Smooth muscle cell of the brain vasculature (primary cell): ENCODE measurements at regions not wholly inside any gene's neighbourhood (a gene's known extent, or its start where the extent isn't known, plus 50 kb on each side); places are given as distances from the start of the nearest gene placed in this dataset.
"Not testable (repeated sequence)": the region's sequence is repeated elsewhere in the genome, so short reads cannot be mapped to it uniquely, and the experiment has no call there.

Experiments used
- DNase-seq: peaks from one replicate; pipeline ENCODE4 v3.0.0-alpha.2; 2012; ENCODE audit warnings: low read depth, low spot score

GRCh38 chr7:13692548-13692947 is 296.9 kb downstream of the ETV1 start:
- DNase-seq, result no peak

- DNase-seq, result no peak
Measured at GRCh38 chr7:13702251-13702650, 287.2 kb downstream of the ETV1 start.

- no peak for DNase-seq
Measured at GRCh38 chr7:13708670-13709069, 280.8 kb downstream of the ETV1 start.

- no peak for DNase-seq
Measured at GRCh38 chr7:13713092-13713491, 276.4 kb downstream of the ETV1 start.

GRCh38 chr7:13715534-13715933 is 273.9 kb downstream of the ETV1 start:
- no peak for DNase-seq

GRCh38 chr7:13717031-13717430 is 272.4 kb downstream of the ETV1 start:
- no peak for DNase-seq

GRCh38 chr7:13724191-13724976 is 265.1 kb downstream of the ETV1 start:
- no peak for DNase-seq

- DNase-seq, result no peak
Measured at GRCh38 chr7:13724977-13725566, 264.4 kb downstream of the ETV1 start.

- no peak for DNase-seq
Measured at GRCh38 chr7:13725591-13725990, 263.9 kb downstream of the ETV1 start.

GRCh38 chr7:13727279-13727678 is 262.2 kb downstream of the ETV1 start:
- DNase-seq, result no peak

GRCh38 chr7:13727751-13728150 is 261.7 kb downstream of the ETV1 start:
- DNase-seq, result no peak

GRCh38 chr7:13728430-13728829 is 261.0 kb downstream of the ETV1 start:
- DNase-seq, result not testable (repeated sequence)

GRCh38 chr7:13731643-13732042 is 257.8 kb downstream of the ETV1 start:
- no peak for DNase-seq

GRCh38 chr7:13737563-13737962 is 251.9 kb downstream of the ETV1 start:
- DNase-seq, result no peak

- no peak for DNase-seq
Measured at GRCh38 chr7:13742126-13742525, 247.3 kb downstream of the ETV1 start.

- peak; percentile 29 for DNase-seq
Measured at GRCh38 chr7:13742811-13743210, 246.7 kb downstream of the ETV1 start.

- DNase-seq, result no peak
Measured at GRCh38 chr7:13743226-13743625, 246.2 kb downstream of the ETV1 start.

GRCh38 chr7:13745530-13745929 is 243.9 kb downstream of the ETV1 start:
- DNase-seq, result no peak

GRCh38 chr7:13748998-13749397 is 240.5 kb downstream of the ETV1 start:
- DNase-seq, result no peak

- no peak for DNase-seq
Measured at GRCh38 chr7:13749636-13750035, 239.8 kb downstream of the ETV1 start.

- DNase-seq, result no peak
Measured at GRCh38 chr7:13751766-13752165, 237.7 kb downstream of the ETV1 start.

GRCh38 chr7:13757841-13758240 is 231.6 kb downstream of the ETV1 start:
- DNase-seq, result no peak

GRCh38 chr7:13765853-13766252 is 223.6 kb downstream of the ETV1 start:
- not testable (repeated sequence) for DNase-seq
